ENCODE measurements at regions not wholly inside any gene's neighbourhood (a gene's known extent, or its start where the extent isn't known, plus 50 kb on each side); places are given as distances from the start of the nearest gene placed in this dataset.

- intact Hi-C loops (cut with DNase I) = no loop called here
- no peaks in the 10 kb centered on the region for H3K4me1 ChIP-seq
These were observed 429.3 kb upstream of the RUNX1 start for GRCh38 chr21:35478161-35479064.

GRCh38 chr21:35477622-35478021 lies 428.5 kb upstream of the RUNX1 start:
- no peak for DNase-seq
- no peaks in the 10 kb centered on the region for H3K9me3 ChIP-seq
- 88 to 92% methylated on average over 3 of the region's 3 CpGs for WGBS, 2 donors
- intact Hi-C loops (cut with DNase I) = no loop called here
- no peak overlapping the region for H3K4me3 ChIP-seq (replicated peaks in 1 of 3)
- TF ChIP-seq CTCF (IDR thresholded peaks at IDR 0.05) (no peak), POLR2A (IDR thresholded peaks at IDR 0.05) (no peak)
- H3K4me1 ChIP-seq = no peaks in the 10 kb centered on the region
- H3K27ac ChIP-seq = no peak overlapping the region
- H3K27me3 ChIP-seq = no peaks in the 10 kb centered on the region
- no peaks in the 10 kb centered on the region for H3K36me3 ChIP-seq

More at GRCh38 chr21:35478161-35479064, 429.3 kb upstream of the RUNX1 start:
- no peak for TF ChIP-seq POLR2A (IDR thresholded peaks at IDR 0.05)
- no peak for TF ChIP-seq CTCF (IDR thresholded peaks at IDR 0.05)
- no peak for DNase-seq
- H3K4me3 ChIP-seq (replicated peaks in 1 of 3) = no peak overlapping the region
- WGBS, 2 donors = 83 to 86% methylated on average over 5 of the region's 5 CpGs
- H3K27me3 ChIP-seq = no peaks in the 10 kb centered on the region
- no peaks in the 10 kb centered on the region for H3K9me3 ChIP-seq
- no peak overlapping the region for H3K27ac ChIP-seq
- no peaks in the 10 kb centered on the region for H3K36me3 ChIP-seq

- intact Hi-C loops (cut with DNase I) = no loop called here
- Histone ChIP-seq H3K4me3 (replicated peaks in 1 of 3) (no peak overlapping the region), H3K4me1 (no peaks in the 10 kb centered on the region), H3K27me3 (no peaks in the 10 kb centered on the region), H3K9me3 (no peaks in the 10 kb centered on the region), H3K36me3 (no peaks in the 10 kb centered on the region), H3K27ac (peak overlapping the region in 2 of 3 donors; percentile 28 to 39)
- no peak for TF ChIP-seq CTCF (IDR thresholded peaks at IDR 0.05)
- TF ChIP-seq POLR2A (IDR thresholded peaks at IDR 0.05) = no peak
- no peak for DNase-seq
- WGBS, 2 donors = 58 to 67% methylated on average over 9 of the region's 9 CpGs
These were observed 427.7 kb upstream of the RUNX1 start for GRCh38 chr21:35476621-35477395.

GRCh38 chr21:35475762-35476161 lies 426.7 kb upstream of the RUNX1 start:
- no peaks in the 10 kb centered on the region for H3K9me3 ChIP-seq
- no peak for DNase-seq
- TF ChIP-seq POLR2A (IDR thresholded peaks at IDR 0.05) = no peak
- TF ChIP-seq CTCF (IDR thresholded peaks at IDR 0.05) = no peak
- 55 to 70% methylated on average over 4 of the region's 4 CpGs for WGBS, 2 donors
- H3K4me3 ChIP-seq (replicated peaks in 1 of 3) = no peak overlapping the region
- no peaks in the 10 kb centered on the region for H3K4me1 ChIP-seq
- no peaks in the 10 kb centered on the region for H3K27me3 ChIP-seq
- no peaks in the 10 kb centered on the region for H3K36me3 ChIP-seq
- intact Hi-C loops (cut with DNase I) = no loop called here
- H3K27ac ChIP-seq = peak overlapping the region in 1 of 3 donors; percentile 39

GRCh38 chr21:35475009-35475408 lies 425.9 kb upstream of the RUNX1 start:
- Histone ChIP-seq H3K27ac (no peak overlapping the region), H3K36me3 (no peaks in the 10 kb centered on the region), H3K27me3 (no peaks in the 10 kb centered on the region), H3K4me3 (replicated peaks in 1 of 3) (no peak overlapping the region), H3K9me3 (no peaks in the 10 kb centered on the region), H3K4me1 (no peaks in the 10 kb centered on the region)
- TF ChIP-seq POLR2A (IDR thresholded peaks at IDR 0.05) (no peak), CTCF (IDR thresholded peaks at IDR 0.05) (no peak)
- intact Hi-C loops (cut with DNase I) = no loop called here
- DNase-seq = no peak

Measured in thyroid gland (tissue), 4 donors.